ENCODE measurements at regions not wholly inside any gene's neighbourhood (a gene's known extent, or its start where the extent isn't known, plus 50 kb on each side); places are given as distances from the start of the nearest gene placed in this dataset.

DNA sequence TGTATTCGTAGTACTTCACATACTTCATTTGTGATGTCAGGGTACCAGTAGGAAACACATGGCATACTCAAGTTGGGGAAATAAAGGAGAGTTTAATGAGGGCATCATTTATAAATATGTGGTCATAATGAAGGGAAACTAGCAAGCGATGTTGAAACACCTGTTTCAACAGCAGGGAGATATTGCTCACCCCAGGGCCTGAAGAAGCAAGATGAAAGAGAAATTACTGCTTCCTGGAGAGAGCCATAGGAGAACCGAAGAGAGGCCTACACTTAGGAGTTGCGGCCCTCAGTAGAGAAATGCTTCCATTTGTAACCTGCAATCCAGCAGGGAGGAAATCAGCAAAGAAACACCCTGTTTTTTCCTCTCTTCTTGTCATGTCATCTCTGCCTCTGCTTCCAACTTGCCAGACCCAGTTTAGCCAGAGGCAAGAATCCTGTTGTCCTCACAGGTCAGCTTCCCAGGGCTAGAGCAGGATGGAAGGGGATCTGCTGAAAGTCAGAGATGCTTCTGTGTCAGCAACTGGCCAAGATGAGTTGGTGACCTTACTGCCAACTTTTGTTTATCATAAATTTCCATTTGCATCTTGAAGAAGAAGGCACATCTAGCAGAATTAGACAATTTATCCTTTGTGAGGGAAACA lies 67.6 kb upstream of the TSPAN2 start:
- no peak for TF ChIP-seq CTCF (conservative IDR thresholded peaks at IDR 0.05)
- no peak for TF ChIP-seq ZFX (IDR thresholded peaks at IDR 0.05)

Data from C4-2B (cell line).